OCI-LY7 (cell line): ENCODE measurements at regions not wholly inside any gene's neighbourhood (a gene's known extent, or its start where the extent isn't known, plus 50 kb on each side); places are given as distances from the start of the nearest gene placed in this dataset.

Experiments
- BruUV-seq: library from RNA; stranded (reverse); fragments of 400-500 nt; replicated peaks from 2 replicates; lab custom pipeline; 2021; lab: Mats Ljungman, UMichigan
- CTCF ChIA-PET: fragments of 300-600 bp; sonication (Branson Sonifier 250); formaldehyde crosslinking; loops from one replicate; lab custom pipeline; 2022; ENCODE audit warnings: antibody characterized with exemption; ENCODE audit not compliant: unreplicated experiment; lab: Charles Lee
- POLR2A ChIA-PET: fragments of 300-600 bp; sonication (Branson Sonifier 250); formaldehyde crosslinking; loops from one replicate; lab custom pipeline; 2022; ENCODE audit warnings: antibody characterized with exemption; lab: Charles Lee
- DNase-seq: peaks from one replicate; pipeline ENCODE4 v3.0.0-alpha.2; 2015; ENCODE audit warnings: low spot score
- H2AFZ ChIP-seq: fragments of 200-600 bp; sonication (generic), shearing (Covaris generic); 2 replicates; pipeline ENCODE4 v1.6.1; 2014; ENCODE audit warnings: mild to moderate bottlenecking, antibody characterized with exemption, low read length, moderate library complexity
- H3K27ac ChIP-seq: fragments of 200-600 bp; sonication (generic); 2 replicates; pipeline ENCODE4 v1.5.1; 2014; ENCODE audit warnings: mixed run types, low read depth, mild to moderate bottlenecking, moderate library complexity, low read length, inconsistent platforms; ENCODE audit not compliant: poor library complexity, severe bottlenecking
- H3K36me3 ChIP-seq: fragments of 200-600 bp; sonication (generic); 2 replicates; pipeline ENCODE4 v1.6.1; 2014; ENCODE audit warnings: mild to moderate bottlenecking, antibody characterized with exemption, low read length, moderate library complexity, mixed read lengths; ENCODE audit not compliant: insufficient read depth
- H3K4me1 ChIP-seq: fragments of 200-600 bp; sonication (generic); 2 replicates; pipeline ENCODE4 v1.5.1; 2014; ENCODE audit warnings: mild to moderate bottlenecking, low read length; ENCODE audit not compliant: insufficient read depth, poor library complexity, severe bottlenecking
- H3K4me2 ChIP-seq: fragments of 200-600 bp; sonication (generic); 2 replicates; pipeline ENCODE4 v1.6.1; 2014; ENCODE audit warnings: mild to moderate bottlenecking, low read length
- H3K4me3 ChIP-seq: fragments of 200-600 bp; sonication (generic); 2 replicates; pipeline ENCODE4 v1.5.1; 2014; ENCODE audit warnings: mild to moderate bottlenecking, low read depth, low read length; ENCODE audit not compliant: poor library complexity, severe bottlenecking
- H3K79me2 ChIP-seq: fragments of 200-600 bp; sonication (generic); 2 replicates; pipeline ENCODE4 v1.6.1; 2016; ENCODE audit warnings: low read depth, mild to moderate bottlenecking, low read length, moderate library complexity, mixed read lengths; ENCODE audit not compliant: insufficient read depth
- H3K9me2 ChIP-seq: fragments of 200-600 bp; sonication (generic); 2 replicates; pipeline ENCODE4 v1.6.1; 2016; ENCODE audit warnings: mild to moderate bottlenecking, low read length, mixed read lengths; ENCODE audit not compliant: insufficient read depth
- H3K9me3 ChIP-seq: fragments of 200-600 bp; sonication (generic); 2 replicates; pipeline ENCODE4 v1.6.1; 2014; ENCODE audit warnings: mild to moderate bottlenecking, mixed run types, low read length, mixed read lengths
- H4K20me1 ChIP-seq: fragments of 200-600 bp; sonication (generic); 2 replicates; pipeline ENCODE4 v1.6.1; 2014; ENCODE audit warnings: mild to moderate bottlenecking, antibody characterized with exemption, low read length, moderate library complexity, mixed read lengths; ENCODE audit not compliant: insufficient read depth
- EZH2phosphoT487 ChIP-seq: fragments of 200-600 bp; sonication (generic); IDR thresholded peaks from 2 replicates; pipeline ENCODE4 v1.6.1; 2018; ENCODE audit warnings: low read depth, borderline replicate concordance, mild to moderate bottlenecking, mixed run types, antibody characterized with exemption, low read length, moderate library complexity, mixed read lengths
- intact Hi-C: fragments of 100-400 bp; cut with micrococcal nuclease; formaldehyde crosslinking; loops from one replicate; pipeline ENCODE4 v1.10.0; 2022; ENCODE audit not compliant: unreplicated experiment
- TF ChIP-seq, protein P1 (sequence below): fragments of 200-600 bp; sonication (generic); conservative IDR thresholded peaks from 2 replicates; pipeline ENCODE4 v1.5.1; 2014; ENCODE audit warnings: mild to moderate bottlenecking, antibody characterized with exemption, low read length, moderate library complexity, mixed read lengths

DNA sequence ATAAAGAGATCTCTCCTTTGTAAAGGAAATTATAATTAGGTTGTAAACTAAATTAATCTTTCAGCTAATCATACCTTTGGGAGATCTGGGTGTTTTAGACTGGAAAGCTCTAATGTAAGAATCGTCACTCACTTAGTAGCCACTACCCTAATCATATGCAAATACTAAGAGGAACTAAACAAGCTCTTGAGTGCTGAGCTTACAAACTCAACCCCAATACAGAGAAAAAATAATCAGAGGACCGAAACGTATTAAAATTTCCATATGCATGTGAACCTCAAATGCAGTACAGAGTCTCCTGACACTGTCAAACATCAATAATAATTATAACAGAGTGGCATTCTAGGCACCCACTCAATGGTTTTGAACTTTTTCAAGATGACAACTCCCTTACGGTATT, 235.3 kb upstream of the FOXN3 start:
- DNase-seq = no peak
- Histone ChIP-seq H2AFZ (no peak overlapping the region), H3K36me3 (no peaks in the 10 kb centered on the region), H3K79me2 (no peaks in the 10 kb centered on the region), H3K4me1 (no peaks in the 10 kb centered on the region), H3K27ac (no peak overlapping the region), H3K9me2 (no peaks in the 10 kb centered on the region), H3K4me2 (no peak overlapping the region), H3K9me3 (peaks cover 6% of the 10 kb centered on the region; the same call in 1 of the 2 replicates), H4K20me1 (no peaks in the 10 kb centered on the region), H3K4me3 (no peak overlapping the region)
- BruUV-seq = no TSS peak
- TF ChIP-seq, protein P1, sequence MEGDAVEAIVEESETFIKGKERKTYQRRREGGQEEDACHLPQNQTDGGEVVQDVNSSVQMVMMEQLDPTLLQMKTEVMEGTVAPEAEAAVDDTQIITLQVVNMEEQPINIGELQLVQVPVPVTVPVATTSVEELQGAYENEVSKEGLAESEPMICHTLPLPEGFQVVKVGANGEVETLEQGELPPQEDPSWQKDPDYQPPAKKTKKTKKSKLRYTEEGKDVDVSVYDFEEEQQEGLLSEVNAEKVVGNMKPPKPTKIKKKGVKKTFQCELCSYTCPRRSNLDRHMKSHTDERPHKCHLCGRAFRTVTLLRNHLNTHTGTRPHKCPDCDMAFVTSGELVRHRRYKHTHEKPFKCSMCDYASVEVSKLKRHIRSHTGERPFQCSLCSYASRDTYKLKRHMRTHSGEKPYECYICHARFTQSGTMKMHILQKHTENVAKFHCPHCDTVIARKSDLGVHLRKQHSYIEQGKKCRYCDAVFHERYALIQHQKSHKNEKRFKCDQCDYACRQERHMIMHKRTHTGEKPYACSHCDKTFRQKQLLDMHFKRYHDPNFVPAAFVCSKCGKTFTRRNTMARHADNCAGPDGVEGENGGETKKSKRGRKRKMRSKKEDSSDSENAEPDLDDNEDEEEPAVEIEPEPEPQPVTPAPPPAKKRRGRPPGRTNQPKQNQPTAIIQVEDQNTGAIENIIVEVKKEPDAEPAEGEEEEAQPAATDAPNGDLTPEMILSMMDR = no peak
- TF ChIP-seq EZH2phosphoT487 = no peak
- POLR2A ChIA-PET = interaction anchor here (0.6 to 1.6 kb wide), 4 partner anchors 14 to 372 kb away, joined by 3 to 4 read pairs (median 3); no protein-coding TSS in a partner anchor
- intact Hi-C loops = no loop called here
- CTCF ChIA-PET = no interaction called here

DNA sequence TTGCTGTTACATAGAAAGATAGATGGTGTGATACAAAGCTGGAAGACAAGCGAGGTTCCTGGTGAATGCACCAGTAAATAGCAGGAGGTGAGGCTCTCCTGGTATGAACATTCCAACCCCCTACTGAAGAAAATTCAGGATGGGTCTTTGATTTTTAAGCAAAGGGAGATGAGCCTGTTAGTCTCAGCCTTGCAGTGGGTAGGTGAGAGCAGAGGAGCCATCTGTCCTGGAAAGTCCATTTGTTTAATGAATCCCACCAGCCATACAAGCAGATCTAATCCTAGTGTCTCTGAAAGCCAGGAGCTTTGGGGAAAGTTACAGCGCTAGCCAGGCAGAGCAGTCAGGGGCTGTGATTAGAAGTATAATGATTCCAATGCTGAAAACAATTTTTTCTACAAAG, 234.8 kb upstream of the FOXN3 start:
- CTCF ChIA-PET = no interaction called here
- TF ChIP-seq, protein P1 = no peak
- no peak for TF ChIP-seq EZH2phosphoT487
- no peak overlapping the region for H3K4me3 ChIP-seq

More for the DNA sequence above, 234.8 kb upstream of the FOXN3 start:
- Histone ChIP-seq H3K36me3 (no peaks in the 10 kb centered on the region), H3K9me3 (0 out of 2 replicates have a peak, but pooled peaks cover 1% of the 10 kb centered on the region), H3K79me2 (no peaks in the 10 kb centered on the region), H2AFZ (no peak overlapping the region), H3K4me2 (no peak overlapping the region), H3K9me2 (no peaks in the 10 kb centered on the region), H3K27ac (no peak overlapping the region), H3K4me1 (no peaks in the 10 kb centered on the region), H4K20me1 (no peaks in the 10 kb centered on the region)
- DNase-seq = no peak
- POLR2A ChIA-PET = interaction anchor here (0.6 to 1.6 kb wide), 3 partner anchors 13 to 44 kb away, joined by 3 to 4 read pairs (median 3); no protein-coding TSS in a partner anchor
- intact Hi-C loops = no loop called here
- BruUV-seq = no TSS peak
